ENCODE measurements at regions not wholly inside any gene's neighbourhood (a gene's known extent, or its start where the extent isn't known, plus 50 kb on each side); places are given as distances from the start of the nearest gene placed in this dataset.
A peak's percentile ranks its signal among the peaks of the same experiment; 100 is the strongest.

- peak; percentile 45 to 73 (median 51) for DNase-seq
These were observed 113.8 kb downstream of the CTAGE1 start for GRCh38 chr18:22303927-22304326.

GRCh38 chr18:22302144-22302543 is 115.6 kb downstream of the CTAGE1 start:
- DNase-seq (no peak), ATAC-seq (ENCODE audit: insufficient read depth, low FRiP score) (no peak)
- H3K9ac ChIP-seq (ENCODE audit: insufficient read depth in 1 of 2, low read length in 2 of 2) = no peak overlapping the region
- no peak for TF ChIP-seq CTCF (IDR thresholded peaks at IDR 0.05; ENCODE audit: control extremely low read depth, extremely low read depth)
- peaks cover 0 to 25% (median 13%) of the 10 kb centered on the region in 5 donors for H3K4me1 ChIP-seq (ENCODE audit: control insufficient read depth in 5 of 5, insufficient read depth in 5 of 5, low read length in 5 of 5)
- H3K36me3 ChIP-seq (ENCODE audit: control insufficient read depth in 4 of 4, insufficient read depth in 4 of 4, low read length in 4 of 4) = no peaks in the 10 kb centered on the region
- no peaks in the 10 kb centered on the region for H3K27me3 ChIP-seq (ENCODE audit: control insufficient read depth in 3 of 3, insufficient read depth in 3 of 3, low read length in 2 of 3)
- no peak overlapping the region for H3K27ac ChIP-seq (ENCODE audit: low read depth in 1 of 2, low read length in 1 of 2)
- no peaks in the 10 kb centered on the region for H3K9me3 ChIP-seq (ENCODE audit: control insufficient read depth in 4 of 4, insufficient read depth in 3 of 4, low read length in 3 of 4)
- H3K4me3 ChIP-seq = no peak overlapping the region
- WGBS, 2 donors = 39 to 66% methylated on average over 6 of the region's 6 CpGs

More at GRCh38 chr18:22303927-22304326, 113.8 kb downstream of the CTAGE1 start:
- H3K9ac ChIP-seq (ENCODE audit: insufficient read depth in 1 of 2, low read length in 2 of 2) = no peak overlapping the region
- H3K27ac ChIP-seq (ENCODE audit: low read depth in 1 of 2, low read length in 1 of 2) = no peak overlapping the region
- no peak for ATAC-seq (ENCODE audit: insufficient read depth, low FRiP score)
- H3K4me1 ChIP-seq (ENCODE audit: control insufficient read depth in 5 of 5, insufficient read depth in 5 of 5, low read length in 5 of 5) = peaks cover 0 to 25% (median 13%) of the 10 kb centered on the region in 5 donors
- TF ChIP-seq CTCF (IDR thresholded peaks at IDR 0.05; ENCODE audit: control extremely low read depth, extremely low read depth) = no peak
- no peaks in the 10 kb centered on the region for H3K9me3 ChIP-seq (ENCODE audit: control insufficient read depth in 4 of 4, insufficient read depth in 3 of 4, low read length in 3 of 4)
- no peaks in the 10 kb centered on the region for H3K36me3 ChIP-seq (ENCODE audit: control insufficient read depth in 4 of 4, insufficient read depth in 4 of 4, low read length in 4 of 4)
- H3K27me3 ChIP-seq (ENCODE audit: control insufficient read depth in 3 of 3, insufficient read depth in 3 of 3, low read length in 2 of 3) = no peaks in the 10 kb centered on the region
- no peak overlapping the region for H3K4me3 ChIP-seq
- 71 to 77% methylated on average over 5 of the region's 5 CpGs for WGBS, 2 donors

GRCh38 chr18:22300665-22301636 is 116.8 kb downstream of the CTAGE1 start:
- Histone ChIP-seq H3K4me3 (no peak overlapping the region), H3K27ac (ENCODE audit: low read depth in 1 of 2, low read length in 1 of 2) (no peak overlapping the region), H3K36me3 (ENCODE audit: control insufficient read depth in 4 of 4, insufficient read depth in 4 of 4, low read length in 4 of 4) (no peaks in the 10 kb centered on the region), H3K4me1 (ENCODE audit: control insufficient read depth in 5 of 5, insufficient read depth in 5 of 5, low read length in 5 of 5) (peaks cover 0 to 25% (median 13%) of the 10 kb centered on the region in 5 donors), H3K9ac (ENCODE audit: insufficient read depth in 1 of 2, low read length in 2 of 2) (no peak overlapping the region), H3K27me3 (ENCODE audit: control insufficient read depth in 3 of 3, insufficient read depth in 3 of 3, low read length in 2 of 3) (no peaks in the 10 kb centered on the region), H3K9me3 (ENCODE audit: control insufficient read depth in 4 of 4, insufficient read depth in 3 of 4, low read length in 3 of 4) (no peaks in the 10 kb centered on the region)
- no peak for ATAC-seq (ENCODE audit: insufficient read depth, low FRiP score)
- TF ChIP-seq CTCF (IDR thresholded peaks at IDR 0.05; ENCODE audit: control extremely low read depth, extremely low read depth) = no peak
- 45 to 53% methylated on average over 10 of the region's 10 CpGs for WGBS, 2 donors
- DNase-seq = peak in 2 of 3 donors; percentile 67 to 70
